Thyroid gland (tissue), 4 donors: ENCODE measurements at regions not wholly inside any gene's neighbourhood (a gene's known extent, or its start where the extent isn't known, plus 50 kb on each side); places are given as distances from the start of the nearest gene placed in this dataset.

Experiments used
- CTCF ChIP-seq, 6 experiments: fragments of 200-600 bp in 3 of 6; fragments of 450-650 bp in 3 of 6; sonication (generic) in 3 of 6; IDR thresholded peaks; one replicate each; pipeline ENCODE4 v1.5.1; 2016 to 2019; ENCODE audit warnings: antibody characterized with exemption in 6 of 6, mild to moderate bottlenecking in 2 of 6, inconsistent platforms in 1 of 6, moderate library complexity in 1 of 6
- POLR2A ChIP-seq, 2 donors: fragments of 450-650 bp; IDR thresholded peaks; one replicate each; pipeline ENCODE4 v1.6.1; 2017; ENCODE audit warnings: antibody characterized with exemption in 2 of 2, mild to moderate bottlenecking in 2 of 2, moderate library complexity in 1 of 2

- TF ChIP-seq POLR2A (IDR thresholded peaks at IDR 0.05) = no peak
- no peak for TF ChIP-seq CTCF (IDR thresholded peaks at IDR 0.05)
Measured at GRCh38 chr16:76749780-76750375, 441.1 kb upstream of the MON1B start.
